NCI-H526 (cell line): ENCODE measurements at regions not wholly inside any gene's neighbourhood (a gene's known extent, or its start where the extent isn't known, plus 50 kb on each side); places are given as distances from the start of the nearest gene placed in this dataset.
A peak's percentile ranks its signal among the peaks of the same experiment; 100 is the strongest.

Experiments used
- DNase-seq, 2 experiments: peaks; one replicate each; lab custom pipeline; 2025; lab: John Stamatoyannopoulos, UW

- no peak for DNase-seq
These were observed 262.8 kb upstream of the UBE2E2 start for GRCh38 chr3:22940285-22940684.

GRCh38 chr3:22942981-22943380, 260.1 kb upstream of the UBE2E2 start:
- no peak for DNase-seq

DNA sequence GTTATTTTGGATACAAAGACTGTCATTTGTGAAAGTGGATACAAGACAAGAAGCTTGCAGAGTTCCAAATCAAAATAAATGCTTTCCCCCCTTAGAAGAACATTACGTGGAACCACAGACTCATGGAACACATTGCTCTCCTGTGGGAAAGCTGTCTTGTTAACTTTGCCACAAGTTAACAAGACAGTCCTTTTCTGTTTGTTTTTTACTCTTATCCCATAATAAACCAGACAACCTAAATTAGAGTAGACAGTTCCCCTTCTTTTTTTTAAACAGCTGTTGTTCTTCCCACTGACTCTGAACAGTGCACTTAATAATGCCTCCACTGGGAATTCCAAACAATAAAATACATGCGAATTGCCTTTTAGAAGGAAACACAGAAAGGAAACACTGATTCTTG, 255.3 kb upstream of the UBE2E2 start:
- DNase-seq, result no peak

DNA sequence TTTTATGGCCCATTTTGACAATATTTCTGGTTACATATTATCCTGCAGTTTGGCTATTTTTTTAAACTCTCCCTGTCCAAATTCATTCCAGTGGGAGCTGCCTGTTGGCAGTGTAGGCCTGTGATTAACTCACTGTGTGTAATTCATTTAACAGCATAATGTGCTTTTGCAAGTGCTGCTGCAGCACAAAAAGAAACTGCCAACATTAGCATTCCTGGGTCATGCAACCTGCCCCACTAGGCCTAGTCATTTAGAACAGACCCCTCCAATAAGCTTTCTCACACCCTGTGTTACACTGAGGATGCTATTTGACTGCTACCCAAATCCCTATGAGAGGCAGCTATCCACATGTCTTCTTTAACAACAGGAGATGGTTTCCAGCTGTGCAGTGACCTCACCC, 251.2 kb upstream of the UBE2E2 start:
- DNase-seq, result no peak

DNA sequence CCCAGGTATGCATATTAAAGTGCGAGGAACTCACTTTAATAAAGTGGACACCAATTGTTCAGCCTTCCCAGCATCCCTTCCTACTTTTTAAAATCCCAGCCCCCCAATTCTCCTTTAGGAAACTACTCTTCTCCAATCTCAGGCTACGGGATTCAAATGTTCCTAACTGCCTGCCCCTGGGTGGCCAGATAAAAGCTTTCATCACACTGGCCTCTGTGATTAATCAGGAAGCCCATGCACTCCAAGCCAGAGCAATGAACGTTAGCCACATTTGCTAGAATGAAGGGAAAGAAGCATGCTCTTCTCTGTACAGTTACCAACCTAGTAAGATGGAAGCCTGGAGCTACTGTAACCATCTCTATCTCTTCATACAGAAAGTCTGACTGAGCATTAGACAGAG, 250.3 kb upstream of the UBE2E2 start:
- no peak for DNase-seq

DNA sequence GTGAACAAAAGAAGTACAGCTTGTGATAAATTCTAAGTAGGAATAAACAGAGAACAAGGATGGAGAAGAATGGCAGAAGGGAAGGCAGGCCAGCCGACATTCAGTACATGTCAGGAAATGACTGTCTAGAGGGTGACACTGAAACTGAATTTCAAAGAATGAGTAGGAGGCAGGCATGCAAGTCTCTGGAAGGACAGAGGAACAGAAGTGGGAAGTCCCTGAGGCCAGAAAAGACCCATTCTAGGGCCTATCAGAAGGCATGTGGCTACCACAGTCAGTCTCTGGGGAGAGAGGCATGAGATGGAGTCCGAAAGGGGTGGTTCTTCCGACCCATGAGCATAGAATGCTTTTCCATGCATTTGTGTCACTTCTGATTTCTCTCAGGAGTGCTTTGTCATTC, 243.5 kb upstream of the UBE2E2 start:
- DNase-seq, result no peak

DNA sequence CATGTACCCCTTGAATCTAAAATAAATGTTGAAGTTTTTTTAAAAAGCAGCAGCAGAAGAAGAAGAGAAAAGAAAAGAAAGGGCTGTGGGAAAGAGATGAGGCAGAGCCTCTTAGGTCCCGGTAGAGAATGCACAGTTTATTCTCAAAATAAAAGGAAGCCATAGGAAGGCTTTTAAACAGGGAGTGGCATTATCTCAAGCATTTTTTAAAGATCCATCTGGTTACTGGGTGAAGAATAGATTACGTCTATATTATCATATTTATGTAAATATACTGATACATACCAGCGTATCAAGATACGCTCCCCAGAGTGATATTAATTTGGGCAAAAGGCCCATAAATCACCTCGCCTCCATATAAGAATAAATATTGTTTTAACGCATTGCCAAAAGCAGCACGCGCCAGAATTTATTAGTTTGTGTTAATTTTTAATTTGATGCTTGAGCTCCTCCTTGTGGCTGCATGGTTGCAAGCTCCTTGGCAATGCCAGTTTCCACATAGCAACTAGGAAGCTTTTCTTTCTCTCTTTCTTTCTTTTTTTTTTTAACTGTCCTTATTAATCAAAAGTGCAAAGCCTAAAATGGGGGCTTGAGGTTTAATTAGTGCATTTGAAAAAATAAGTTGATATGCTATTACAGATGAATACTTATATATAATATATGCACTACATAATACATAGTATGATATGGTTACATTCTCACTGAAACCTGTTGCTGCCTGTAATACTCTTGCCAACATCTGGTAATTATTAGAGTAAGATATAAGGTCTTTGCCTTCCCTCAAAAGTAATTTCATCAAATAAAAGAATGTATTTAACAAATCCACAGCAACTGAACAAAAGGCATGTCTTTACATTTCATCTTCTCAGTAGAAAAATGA, 242.8 kb upstream of the UBE2E2 start:
- DNase-seq, result peak in 1 of 2 experiments; percentile 63

- no peak for DNase-seq
These were observed 240.9 kb upstream of the UBE2E2 start for GRCh38 chr3:22962244-22962643.

DNA sequence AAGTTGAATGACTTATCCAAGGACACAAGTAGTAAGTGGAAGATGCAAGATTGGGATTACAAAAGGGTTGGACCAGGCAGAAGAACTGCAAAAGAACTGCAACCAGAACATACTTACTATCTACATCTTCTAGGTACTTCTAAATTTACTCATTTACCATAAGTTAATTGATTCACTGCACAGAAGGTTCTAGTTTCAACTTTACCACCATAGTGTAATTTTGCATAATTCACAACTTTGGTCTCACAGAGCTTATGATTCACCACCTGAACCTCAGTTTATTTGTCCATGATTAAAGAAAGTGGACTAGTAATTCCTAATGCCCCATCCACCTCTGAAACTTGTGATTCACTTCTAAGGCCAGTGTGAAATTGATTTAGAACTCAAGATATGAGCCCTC, 236.8 kb upstream of the UBE2E2 start:
- no peak for DNase-seq

GRCh38 chr3:22969276-22969675, 233.9 kb upstream of the UBE2E2 start:
- DNase-seq, result no peak

DNA sequence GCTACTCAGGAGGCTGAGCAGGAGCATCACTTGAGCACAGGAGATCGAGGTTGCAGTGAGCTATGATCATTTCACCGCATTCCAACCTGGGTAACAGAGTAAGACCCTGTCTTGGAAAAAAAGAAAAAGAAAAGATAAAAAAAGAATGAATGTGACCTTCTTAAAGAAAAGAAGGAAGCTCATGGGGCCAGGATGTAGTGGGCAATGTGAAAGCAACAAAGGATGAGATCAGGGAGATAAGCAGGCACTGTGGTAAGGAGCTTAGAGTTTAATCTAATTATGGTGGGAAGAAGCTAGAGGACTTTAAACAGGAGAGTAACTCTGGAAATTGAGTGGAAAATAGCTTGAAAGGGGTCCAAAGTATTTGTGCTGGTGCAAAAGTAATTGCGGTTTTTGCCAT, 231.6 kb upstream of the UBE2E2 start:
- DNase-seq, result no peak

- DNase-seq, result no peak
These were observed 226.1 kb upstream of the UBE2E2 start for GRCh38 chr3:22977042-22977441.

DNA sequence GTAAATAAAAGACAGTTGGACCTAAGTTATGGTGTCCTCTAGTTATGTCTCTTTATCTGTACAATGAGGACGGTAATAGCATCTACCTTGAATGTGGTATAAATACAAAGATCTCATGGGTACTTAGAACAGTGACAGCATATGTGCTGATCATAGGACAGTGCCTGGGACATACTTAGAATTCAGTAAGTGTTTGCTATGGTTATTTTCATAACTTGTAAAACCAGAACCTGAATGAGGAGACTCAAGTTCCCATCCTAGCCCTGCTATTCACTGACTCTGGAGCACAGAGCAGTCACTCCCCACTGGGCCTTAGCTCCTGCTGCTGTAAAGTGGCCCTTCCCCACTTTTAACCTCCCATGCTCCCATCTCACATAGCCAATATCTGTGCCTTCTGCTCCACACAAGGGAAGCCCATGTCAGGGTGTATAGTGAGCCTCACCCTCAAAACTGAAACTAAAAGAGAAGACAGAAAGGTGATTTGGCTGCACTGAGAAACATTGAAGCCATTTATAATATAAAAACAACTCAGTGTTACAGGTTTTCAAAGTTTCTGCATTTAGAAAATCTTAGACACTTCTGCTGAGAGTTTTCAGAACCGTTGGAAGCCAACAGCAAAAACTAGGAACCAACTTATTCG, 225.4 kb upstream of the UBE2E2 start:
- no peak for DNase-seq

DNA sequence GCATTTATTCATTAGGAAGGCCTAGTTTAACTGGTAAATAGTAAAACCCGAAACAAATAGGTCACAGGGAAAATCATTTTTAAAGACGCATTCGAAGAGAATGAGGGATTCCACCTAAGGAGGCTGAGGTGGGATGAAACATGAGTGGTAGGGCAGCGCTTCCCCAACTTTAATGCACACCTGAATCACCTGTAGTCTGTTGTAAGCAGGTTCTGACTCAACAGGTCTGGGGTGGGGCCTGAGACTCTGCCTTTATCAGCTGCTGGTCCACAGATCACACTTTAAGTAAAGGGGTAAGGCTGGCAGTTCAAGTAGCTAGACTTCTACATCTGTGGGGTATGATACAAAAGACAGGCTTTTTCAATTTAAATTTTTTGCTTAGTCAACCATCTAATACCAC, 223.5 kb upstream of the UBE2E2 start:
- no peak for DNase-seq

DNA sequence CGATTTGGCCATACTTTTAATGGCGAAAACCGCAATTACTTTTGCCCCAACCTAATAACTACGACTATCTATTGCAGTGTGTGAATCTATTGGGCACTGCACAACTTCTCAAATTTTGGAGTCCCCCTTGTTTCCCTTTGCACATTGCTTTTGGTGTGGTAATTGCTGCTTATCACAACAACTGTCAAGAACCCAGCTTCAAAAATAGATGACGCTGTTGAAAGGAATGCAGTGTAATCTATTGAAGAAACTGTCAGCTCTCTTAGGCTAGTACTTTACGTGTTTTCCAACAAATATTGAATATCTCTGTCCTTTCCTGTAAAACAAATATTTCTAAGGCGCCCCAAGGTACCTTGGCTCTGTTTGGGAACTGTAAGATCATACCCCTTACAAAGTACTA, 222.8 kb upstream of the UBE2E2 start:
- DNase-seq, result no peak

DNA sequence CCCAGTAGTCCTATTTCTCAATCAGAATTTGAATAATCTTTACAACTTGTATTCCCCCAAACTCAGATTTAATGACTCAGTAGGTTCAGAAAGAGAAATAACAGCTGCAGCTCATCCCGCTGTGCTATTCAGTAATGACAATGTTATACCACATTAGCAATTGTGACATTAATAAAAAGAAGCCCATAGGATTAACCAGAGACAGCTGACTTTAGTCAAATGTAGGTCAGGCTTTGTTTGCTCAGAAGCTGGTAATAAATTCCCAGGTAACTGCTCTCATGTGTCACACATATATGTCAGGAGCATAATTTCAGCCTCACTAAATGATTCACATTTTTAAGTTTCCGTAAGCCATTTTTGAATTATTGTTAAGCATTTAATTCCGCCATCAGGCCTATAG, 222.0 kb upstream of the UBE2E2 start:
- DNase-seq, result no peak

GRCh38 chr3:22981861-22982260, 221.3 kb upstream of the UBE2E2 start:
- DNase-seq, result no peak

GRCh38 chr3:22982981-22983587, 220.0 kb upstream of the UBE2E2 start:
- DNase-seq, result no peak

DNA sequence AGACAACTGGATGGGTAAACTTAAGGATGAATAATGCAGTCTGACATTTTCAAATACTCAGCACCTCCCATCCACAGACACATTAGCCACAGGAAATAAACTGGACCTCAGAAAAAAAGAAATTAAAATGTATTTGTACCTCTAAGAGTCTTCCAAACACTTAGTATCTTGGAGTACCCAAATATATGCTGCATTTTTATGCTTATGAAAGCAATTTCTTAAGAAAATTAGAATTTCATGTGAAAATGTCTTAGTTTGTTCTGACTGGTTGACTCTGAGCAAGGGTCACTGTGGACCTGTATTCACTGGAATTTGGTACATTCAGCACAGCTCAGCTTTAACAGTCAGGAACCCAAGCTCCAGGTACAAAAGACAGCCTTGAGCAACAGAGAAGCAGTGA, 216.2 kb upstream of the UBE2E2 start:
- no peak for DNase-seq

DNA sequence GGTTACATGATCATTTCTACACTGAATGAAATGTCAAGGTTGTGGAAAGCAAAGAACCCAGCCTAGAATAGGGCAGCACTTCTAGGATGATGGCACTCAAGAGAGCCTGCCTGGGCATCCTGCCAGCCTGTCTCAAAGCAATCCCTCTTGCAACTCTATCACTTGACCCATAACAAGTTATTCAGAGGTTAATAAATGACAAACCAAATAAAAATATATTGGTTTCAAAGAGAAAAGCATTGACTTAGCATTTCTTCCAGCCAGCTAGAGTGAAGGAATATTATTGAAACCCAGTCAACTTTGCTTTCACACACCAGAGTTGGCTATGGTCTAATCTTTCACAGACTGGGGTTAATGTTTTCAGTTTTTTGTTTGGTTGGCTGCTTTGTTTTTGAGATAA, 214.6 kb upstream of the UBE2E2 start:
- no peak for DNase-seq

GRCh38 chr3:22989716-22990115, 213.4 kb upstream of the UBE2E2 start:
- no peak for DNase-seq

GRCh38 chr3:22990291-22991200, 212.6 kb upstream of the UBE2E2 start:
- DNase-seq, result no peak
